GM21723 (cell line): ENCODE measurements at regions not wholly inside any gene's neighbourhood (a gene's known extent, or its start where the extent isn't known, plus 50 kb on each side); places are given as distances from the start of the nearest gene placed in this dataset.

ENCODE experiments used
- ATAC-seq: cut with Tn5 transposase; IDR thresholded peaks from one replicate; pipeline ENCODE4 v1.9.1; 2021; ENCODE audit warnings: mild to moderate bottlenecking, moderate library complexity; ENCODE audit not compliant: unreplicated experiment

DNA sequence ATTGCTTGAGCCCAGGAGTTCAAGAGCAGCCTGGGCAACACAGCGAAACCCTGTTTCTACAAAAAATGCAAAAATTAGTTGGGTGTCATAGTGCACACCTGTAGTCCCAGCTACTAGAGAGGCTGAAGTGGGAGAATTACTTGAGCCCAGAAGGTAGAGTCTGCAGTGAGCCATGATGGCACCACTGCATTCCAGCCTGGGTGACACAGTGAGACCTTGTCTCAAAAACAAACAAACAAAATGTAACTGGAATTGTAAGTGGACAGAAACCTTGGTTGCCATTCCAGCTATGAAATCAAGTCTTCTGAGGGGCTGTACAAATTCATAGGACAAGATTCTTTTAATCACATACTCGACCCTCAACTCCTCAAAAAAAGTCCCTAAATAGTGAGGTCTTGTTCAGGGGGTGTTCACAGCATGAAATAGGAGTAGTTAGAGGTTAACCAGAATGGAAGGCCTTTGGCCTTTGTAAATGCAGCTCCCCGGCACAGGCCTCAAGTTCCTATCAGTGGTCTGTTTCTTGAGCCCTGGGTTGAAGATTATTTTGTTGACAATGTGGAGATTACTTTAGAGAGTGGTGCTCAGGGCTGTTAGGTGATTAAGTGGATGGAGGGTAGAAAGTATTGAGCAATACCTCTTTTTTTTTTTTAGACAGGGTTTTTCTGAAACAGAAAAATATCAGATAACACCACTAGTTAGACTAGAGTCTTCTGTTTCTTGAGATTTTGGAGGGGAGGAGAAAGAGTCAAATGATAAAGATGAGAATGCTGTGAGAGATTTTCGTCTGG is 138.7 kb upstream of the ZNF648 start:
- no peak for ATAC-seq

DNA sequence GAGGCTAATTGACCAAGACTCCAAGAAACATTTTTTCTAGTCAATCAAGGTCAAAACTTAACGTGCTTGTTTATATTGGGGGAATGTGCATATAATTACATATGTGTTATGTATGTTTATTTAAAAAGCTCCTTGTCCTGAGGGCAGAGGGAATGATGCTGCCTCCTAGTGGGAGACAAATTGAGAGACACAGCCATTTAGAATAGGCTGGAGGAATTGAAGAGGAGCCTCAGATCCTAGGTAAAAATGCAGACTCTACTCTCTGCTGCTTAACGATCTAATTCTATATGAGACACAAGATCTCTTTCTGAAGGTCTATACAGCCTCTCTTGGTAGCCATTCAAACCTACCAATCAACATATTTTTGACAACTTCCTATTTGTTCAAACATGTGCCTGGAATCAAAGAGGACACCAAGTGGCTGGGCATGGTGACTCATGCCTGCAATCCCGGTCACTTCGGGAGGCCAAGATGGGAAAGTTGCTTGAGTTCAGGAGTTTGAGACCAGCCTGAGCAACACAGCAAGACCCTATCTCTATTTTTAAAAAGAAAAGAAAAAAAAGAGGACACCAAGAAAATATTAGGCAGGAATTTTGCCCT is 136.6 kb upstream of the ZNF648 start:
- ATAC-seq, result no peak

DNA sequence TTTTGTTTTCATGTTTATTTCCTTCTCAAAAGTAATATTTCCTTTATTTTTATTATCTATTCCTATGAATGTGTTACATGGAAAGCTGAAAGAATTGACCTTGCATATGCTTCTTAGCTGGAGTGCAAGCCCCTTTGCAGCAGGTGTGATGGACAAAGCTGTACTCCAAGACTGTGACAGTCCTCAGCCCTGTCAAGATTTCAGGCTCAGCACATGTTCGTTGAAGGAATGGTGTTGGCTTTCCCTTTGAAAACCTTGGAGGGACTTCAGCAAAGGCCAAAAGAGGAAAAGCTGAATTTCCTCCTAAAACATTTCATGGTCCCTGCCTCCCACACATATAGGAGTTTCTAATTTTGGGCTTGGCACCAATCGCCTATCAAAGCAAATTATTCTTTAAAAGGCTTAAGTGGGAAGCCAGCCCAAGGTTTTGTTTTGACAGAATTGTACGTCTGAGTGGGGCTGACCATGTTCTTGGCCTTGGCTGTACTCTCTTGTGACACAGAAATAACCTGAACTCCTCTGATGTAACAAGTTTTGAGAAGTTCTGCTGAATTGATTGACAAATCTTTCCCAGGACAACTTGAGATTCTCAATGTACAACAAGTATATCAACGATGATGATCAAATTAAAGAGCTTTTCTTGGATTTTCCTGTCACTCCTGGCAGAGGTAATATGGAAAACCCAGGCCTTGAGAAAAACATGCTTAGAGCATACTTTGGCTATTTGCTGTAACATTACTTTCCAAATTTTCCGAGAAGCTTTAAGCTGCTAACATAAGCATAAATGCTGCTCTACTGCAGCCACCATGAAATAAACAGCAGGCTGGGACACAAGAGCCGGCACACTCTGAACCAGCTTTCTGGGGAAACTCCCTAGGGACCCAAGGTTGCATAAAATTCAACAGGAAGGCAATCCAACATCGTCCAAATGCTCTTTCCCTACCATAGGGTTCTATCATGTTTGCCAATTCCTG is 135.7 kb upstream of the ZNF648 start:
- ATAC-seq, result no peak

- no peak for ATAC-seq
Measured at GRCh38 chr1:182195733-182196132, 134.2 kb upstream of the ZNF648 start.

DNA sequence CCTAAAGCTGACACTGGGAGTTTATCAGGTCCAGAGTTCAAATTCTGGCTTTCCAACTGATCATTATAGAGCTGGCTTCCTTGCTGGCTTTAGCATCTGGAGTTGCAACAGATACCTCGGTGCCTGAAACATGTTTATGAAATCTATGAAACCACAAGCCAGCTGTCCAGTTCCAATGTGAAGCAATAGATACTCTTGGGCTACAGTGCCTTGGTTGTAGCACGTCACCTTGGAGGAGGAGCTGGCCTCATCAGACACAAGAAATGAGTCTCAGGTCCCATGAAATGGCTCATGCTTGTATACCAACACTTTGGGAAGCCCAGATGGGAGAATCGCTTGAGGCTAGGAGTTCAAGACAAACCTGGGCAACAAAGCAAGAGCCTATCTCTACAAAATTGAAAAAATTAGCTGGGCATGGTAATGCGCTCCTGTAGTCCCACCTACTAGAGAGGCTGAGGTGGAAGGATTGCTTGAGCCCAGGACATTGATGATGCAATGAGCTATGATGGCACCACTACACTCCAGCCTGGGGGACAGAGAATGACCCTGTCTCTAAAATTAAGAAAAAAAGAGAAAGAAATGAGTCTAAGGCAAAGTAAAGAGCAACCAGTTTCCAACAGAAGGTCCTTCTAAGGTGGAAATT is 132.5 kb upstream of the ZNF648 start:
- no peak for ATAC-seq

DNA sequence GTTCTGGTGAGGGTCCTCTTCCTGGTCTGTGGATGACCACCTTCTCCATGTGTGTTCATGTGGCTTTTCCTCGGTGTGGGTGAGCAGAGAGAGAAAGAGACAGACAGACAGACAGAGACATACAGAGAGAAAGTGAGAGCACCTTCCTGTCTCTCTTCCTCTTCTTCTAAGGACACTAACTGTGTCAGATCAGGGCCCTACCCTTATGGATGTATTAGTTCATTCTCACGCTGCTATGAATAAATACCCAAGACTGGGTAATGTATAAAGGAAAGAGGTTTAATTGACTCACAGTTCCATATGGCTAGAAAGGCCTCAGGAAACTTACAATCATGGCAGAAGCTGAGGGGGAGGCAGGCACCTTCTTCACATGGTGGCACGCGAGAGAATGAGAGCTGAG is 131.5 kb upstream of the ZNF648 start:
- no peak for ATAC-seq

GRCh38 chr1:182192215-182192614 is 130.7 kb upstream of the ZNF648 start:
- no peak for ATAC-seq

DNA sequence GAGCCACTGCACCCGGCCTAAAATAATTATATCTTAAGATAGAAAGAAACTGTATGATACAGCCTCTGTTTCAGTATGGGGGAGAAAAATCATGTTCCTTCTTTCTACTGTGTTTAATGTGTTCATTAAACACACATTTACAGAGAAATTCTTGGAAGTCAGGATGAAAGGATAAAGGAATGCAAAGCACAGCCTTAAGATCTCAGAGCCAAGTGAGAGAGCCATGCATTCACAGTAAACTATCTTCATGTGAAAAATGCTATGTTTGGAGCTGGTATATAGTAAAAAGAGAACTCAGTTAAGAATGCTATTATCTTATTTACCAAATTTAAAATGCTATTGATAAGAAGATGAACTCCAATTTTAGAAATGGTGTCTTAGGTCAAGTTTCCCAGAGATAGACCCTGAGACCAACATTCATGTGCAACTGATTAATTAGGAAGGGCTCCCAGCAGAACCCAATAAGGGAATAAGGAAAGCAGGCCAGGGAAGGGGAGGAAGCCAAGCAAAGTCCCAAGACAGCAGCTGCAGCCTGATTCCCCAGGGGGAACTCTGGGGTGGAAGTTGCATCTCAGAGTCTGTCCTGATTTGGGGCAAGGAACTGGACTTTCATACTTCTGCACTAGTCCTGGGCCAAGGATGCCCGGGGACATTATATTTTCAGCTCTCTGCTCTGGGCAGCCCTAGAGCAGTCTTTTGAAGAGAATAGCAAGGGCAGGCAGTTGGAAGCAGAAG is 130.0 kb upstream of the ZNF648 start:
- no peak for ATAC-seq

- ATAC-seq, result no peak
Measured at GRCh38 chr1:182189535-182190066, 128.1 kb upstream of the ZNF648 start.

- no peak for ATAC-seq
Measured at GRCh38 chr1:182186757-182187146, 125.2 kb upstream of the ZNF648 start.

DNA sequence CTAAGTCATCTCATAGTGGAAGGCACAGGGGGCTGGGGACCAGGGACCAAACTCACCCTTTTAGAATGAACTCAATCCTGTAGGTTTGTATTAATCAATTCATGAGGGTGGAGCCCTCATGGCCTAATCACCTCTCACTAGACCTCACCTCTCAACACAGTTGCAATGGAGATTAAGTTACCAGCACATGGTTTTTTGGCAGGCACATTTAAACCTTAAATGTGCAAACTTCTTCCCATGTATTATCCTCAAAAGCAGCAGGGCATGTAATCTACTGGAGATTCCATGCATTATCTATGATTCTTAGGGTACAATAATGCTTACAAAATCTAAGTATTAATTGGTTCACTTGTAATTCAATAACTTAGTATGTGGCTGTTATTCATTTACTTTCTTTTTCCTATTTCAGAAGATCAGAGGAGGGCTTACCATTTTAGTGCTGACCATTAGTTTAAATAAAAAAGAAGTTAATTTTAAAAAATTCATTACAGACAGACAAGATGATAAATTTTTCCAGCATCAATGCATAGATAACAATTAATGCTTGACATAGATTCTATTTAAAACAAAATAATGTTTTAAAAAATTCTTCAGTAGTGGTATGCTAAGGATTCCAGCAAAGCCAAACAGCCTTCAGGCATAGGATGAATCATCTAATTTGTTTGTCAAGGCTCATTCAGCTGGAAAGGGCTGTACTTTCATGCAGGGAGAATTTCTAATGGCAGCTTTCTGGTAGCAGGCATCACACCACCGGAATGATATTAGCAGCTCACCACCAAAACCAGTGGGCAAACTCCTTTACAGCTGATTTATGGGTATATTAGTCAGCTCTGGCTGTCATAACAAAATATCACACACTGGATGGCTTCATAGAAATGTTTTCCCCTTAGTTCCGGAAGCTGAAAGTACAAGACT is 124.6 kb upstream of the ZNF648 start:
- ATAC-seq, result no peak

DNA sequence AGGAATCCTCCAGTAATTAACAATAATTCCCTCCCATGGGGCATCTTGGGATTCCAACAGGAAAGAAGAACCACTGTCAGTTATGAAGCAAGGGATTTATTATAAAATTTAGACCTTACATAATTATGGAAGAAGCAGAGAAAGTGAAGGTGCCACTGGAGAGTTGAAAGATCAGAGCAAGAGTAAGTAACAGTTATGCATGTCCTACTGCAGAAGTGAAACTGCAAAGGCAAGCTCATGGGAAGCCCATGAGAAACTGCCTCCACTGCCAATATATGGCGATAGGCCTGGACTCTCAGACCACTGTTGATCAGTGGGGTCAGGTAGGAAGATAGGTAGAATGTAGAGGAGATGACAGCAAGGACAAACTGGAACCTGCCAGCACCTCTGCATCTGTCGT is 123.6 kb upstream of the ZNF648 start:
- no peak for ATAC-seq

DNA sequence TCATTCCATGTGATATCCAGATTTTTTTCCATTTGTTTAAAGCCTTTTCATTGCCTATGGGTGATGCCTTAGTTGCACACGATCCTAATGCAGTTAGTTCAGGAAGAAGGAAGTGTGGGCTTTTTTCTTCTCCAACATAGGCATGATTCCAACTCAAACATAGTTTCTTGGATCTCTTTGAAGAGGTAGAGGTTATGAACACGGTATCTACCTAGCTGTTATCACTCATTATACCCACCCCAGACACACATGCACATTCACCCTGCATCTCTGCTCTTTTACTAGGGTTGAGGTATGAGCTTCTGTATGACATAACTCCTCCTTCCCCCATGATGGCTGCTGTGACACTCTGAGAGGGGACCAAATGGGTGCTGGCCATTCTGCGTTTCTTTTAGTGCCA is 122.1 kb upstream of the ZNF648 start:
- no peak for ATAC-seq

- ATAC-seq, result no peak
Measured at GRCh38 chr1:182182311-182182710, 120.8 kb upstream of the ZNF648 start.

DNA sequence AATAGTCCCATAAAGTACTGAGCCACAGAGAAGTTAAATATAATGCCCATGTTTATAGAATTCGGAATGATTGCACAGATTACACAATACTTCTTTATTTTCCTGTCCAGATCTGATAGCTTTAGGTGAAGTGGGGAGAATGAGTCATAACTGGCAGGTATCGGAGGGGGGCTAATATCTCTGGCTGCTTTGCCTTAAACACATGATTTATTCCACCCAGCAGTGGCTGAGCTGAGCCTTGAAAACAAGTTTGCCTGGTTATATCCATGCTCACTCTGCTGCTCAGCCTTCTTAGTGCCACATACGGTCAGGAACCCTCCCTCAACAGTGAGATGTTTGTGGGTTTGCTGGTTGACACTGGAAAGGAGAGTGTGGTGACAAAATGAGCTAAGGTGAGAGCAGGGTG is 119.7 kb upstream of the ZNF648 start:
- ATAC-seq, result no peak

GRCh38 chr1:182175361-182175931 is 113.9 kb upstream of the ZNF648 start:
- ATAC-seq, result no peak

DNA sequence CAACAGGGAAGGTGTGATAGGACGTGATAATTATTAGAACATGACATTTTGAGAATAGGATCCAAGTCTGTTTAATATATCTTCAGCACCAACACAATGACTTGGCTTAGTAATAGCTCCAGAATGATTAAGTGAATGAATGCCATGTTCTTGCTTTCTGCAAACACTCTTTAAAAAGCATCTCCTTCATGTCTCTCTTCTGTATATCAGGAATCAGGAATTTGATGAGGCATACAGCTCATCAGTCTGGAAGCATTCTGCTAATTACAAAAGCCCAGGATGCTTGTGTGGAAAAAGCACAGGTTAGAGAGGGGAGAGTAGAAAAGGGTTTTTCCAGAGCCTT is 113.0 kb upstream of the ZNF648 start:
- no peak for ATAC-seq

DNA sequence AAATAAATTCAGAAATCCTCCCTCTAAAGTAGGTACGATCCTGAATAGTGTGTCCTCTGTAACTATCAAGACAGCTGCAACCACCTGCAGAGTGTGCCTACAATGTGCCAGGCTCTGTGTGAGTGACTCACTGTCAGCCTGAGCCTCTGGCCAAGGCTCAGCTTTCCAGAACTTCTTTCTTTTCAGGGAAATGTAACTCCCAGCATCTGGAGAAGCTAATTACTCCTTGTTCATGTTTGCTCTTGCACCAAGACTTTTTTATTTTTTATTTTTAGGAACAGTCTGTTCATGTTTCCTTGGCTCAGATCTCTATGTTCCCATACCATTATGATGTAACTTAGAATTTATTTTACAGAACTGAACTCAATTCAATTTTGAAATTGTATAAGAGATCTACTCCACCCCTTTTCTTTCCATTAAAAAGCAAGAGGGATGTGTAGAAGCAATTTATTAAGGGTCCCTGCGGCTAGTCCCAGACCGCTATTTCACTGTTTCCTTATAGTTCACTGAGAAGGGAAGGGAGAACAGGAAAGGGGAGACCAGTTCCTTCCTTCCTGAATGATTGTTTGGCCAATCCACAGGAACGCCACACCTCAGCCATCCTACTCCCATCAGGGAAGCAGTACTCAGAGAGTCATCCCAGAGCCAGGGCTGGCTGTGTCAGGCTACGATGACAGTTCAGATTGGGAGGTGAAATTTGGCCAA is 112.4 kb upstream of the ZNF648 start:
- no peak for ATAC-seq
